ENCODE measurements at regions not wholly inside any gene's neighbourhood (a gene's known extent, or its start where the extent isn't known, plus 50 kb on each side); places are given as distances from the start of the nearest gene placed in this dataset.
A peak's percentile ranks its signal among the peaks of the same experiment; 100 is the strongest.

DNA sequence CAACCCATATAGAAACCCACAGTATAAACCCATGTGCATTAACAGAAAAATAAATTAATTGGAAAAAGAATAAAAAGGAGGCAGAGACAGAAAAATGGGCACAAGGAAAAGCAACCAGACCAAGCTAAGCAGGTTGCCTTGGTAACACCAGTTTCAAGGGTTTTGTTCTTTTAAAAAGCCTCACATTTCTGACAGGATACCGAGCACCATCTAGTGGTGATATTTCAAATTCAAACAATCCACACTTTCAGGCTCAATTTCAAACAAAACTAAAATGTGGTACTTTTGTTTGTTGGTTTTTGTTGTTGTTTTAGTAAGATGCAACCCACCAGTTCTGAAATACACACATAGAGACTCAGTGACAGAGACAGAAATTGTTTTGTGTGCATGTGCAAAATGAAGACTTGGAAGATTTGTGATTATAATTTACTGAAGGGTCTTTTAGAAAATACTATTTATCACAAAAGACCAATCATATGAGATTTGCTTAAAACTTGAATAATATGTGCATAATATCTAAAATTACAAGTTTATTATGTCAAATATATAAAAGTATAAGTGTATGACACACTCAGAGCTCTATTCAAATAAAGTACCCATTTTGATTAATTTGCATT, 318.2 kb downstream of the SLCO4C1 start:
- no peaks in the 10 kb centered on the region for H3K27me3 ChIP-seq (ENCODE audit: control insufficient read depth in 1 of 2, insufficient read depth in 2 of 2, low read length in 2 of 2)
- H3K4me3 ChIP-seq (replicated peaks in 1 of 3; ENCODE audit: insufficient read depth in 1 of 3, low read depth in 2 of 3, low read length in 3 of 3), result no peak overlapping the region
- in situ Hi-C loops (cut with HindIII; ENCODE audit: extremely low pct_ligation_motif_present, low pct_unique_long_range_greater_than_20kb), result no loop called here
- WGBS (ENCODE audit: low lambda C conversion rate), result 11% methylated on average over 1 of the region's 1 CpG
- no peak overlapping the region for H3K27ac ChIP-seq (ENCODE audit: extremely low read length, insufficient read depth, low read length)
- ATAC-seq (peak; percentile 57; the same call in 1 of the 3 replicates), FAIRE-seq (peak; percentile 89), DNase-seq (ENCODE audit: low spot score) (peak; percentile 49)
- no peaks in the 10 kb centered on the region for H3K36me3 ChIP-seq (replicated peaks in 1 of 2; ENCODE audit: control insufficient read depth in 1 of 2, insufficient read depth in 2 of 2, low read length in 2 of 2)
- H3K9ac ChIP-seq (ENCODE audit: insufficient read depth, low read depth, low read length), result no peak overlapping the region
- H4K20me1 ChIP-seq (ENCODE audit: insufficient read depth, low read length), result no peaks in the 10 kb centered on the region
- no peak overlapping the region for H3K4me2 ChIP-seq (ENCODE audit: low read depth, low read length)
- intact Hi-C loops (cut with micrococcal nuclease; ENCODE audit: unreplicated experiment), result loop anchor here (1.0 to 2.0 kb wide), 3 partner anchors 36 to 245 kb away; no protein-coding TSS in a partner anchor
- H3K4me1 ChIP-seq (ENCODE audit: insufficient read depth, low read length), result no peaks in the 10 kb centered on the region
- no peaks in the 10 kb centered on the region for H3K79me2 ChIP-seq (ENCODE audit: insufficient read depth, low read length)
- H3K9me3 ChIP-seq (ENCODE audit: low read length), result no peaks in the 10 kb centered on the region
- BruUV-seq (replicated peaks), result no TSS peak
- CTCF ChIA-PET (ENCODE audit: low intra/inter-chr PET ratio, low total read pairs), result interaction anchor here (0.8 to 2.7 kb wide), 2 partner anchors 36 to 246 kb away, joined by 3 to 13 read pairs; no protein-coding TSS in a partner anchor
- no peak overlapping the region for H2AFZ ChIP-seq (ENCODE audit: low read length)
- POLR2A ChIA-PET, result no interaction called here
- TF ChIP-seq YY1 (IDR thresholded peaks at IDR 0.05; ENCODE audit: insufficient read depth, insufficient replicate concordance, low read depth, low read length), result no peak
- TF ChIP-seq SMC3 (IDR thresholded peaks at IDR 0.05; ENCODE audit: low read length), result peak; percentile 68
- TF ChIP-seq CREM (IDR thresholded peaks at IDR 0.05), result no peak
- no peak for TF ChIP-seq CREM (CRISPR knock-in tag; IDR thresholded peaks at IDR 0.05)
- TF ChIP-seq ZNF496 (CRISPR knock-in tag; IDR thresholded peaks at IDR 0.05; ENCODE audit: insufficient replicate concordance), result no peak
- TF ChIP-seq ZNF7 (CRISPR knock-in tag; IDR thresholded peaks at IDR 0.05), result no peak
- TF ChIP-seq ESRRA (CRISPR knock-in tag; IDR thresholded peaks at IDR 0.05; ENCODE audit: low read depth), result no peak
- TF ChIP-seq MBD4 (IDR thresholded peaks at IDR 0.05; ENCODE audit: borderline replicate concordance, low read length), result no peak
- 0 out of 2 replicates have a peak, but pooled peaks have one; percentile 19 for TF ChIP-seq KAT8 (CRISPR knock-in tag; IDR thresholded peaks at IDR 0.05)
- no peak for TF ChIP-seq TCF12 (IDR thresholded peaks at IDR 0.05)
- no peak for TF ChIP-seq TCF12 (CRISPR knock-in tag; IDR thresholded peaks at IDR 0.05)
- TF ChIP-seq CTCF (CRISPR knock-in tag; IDR thresholded peaks at IDR 0.05), result peak; percentile 73
- TF ChIP-seq FOXM1 (CRISPR knock-in tag; IDR thresholded peaks at IDR 0.05), result no peak
- TF ChIP-seq RFX3 (CRISPR knock-in tag; IDR thresholded peaks at IDR 0.05), result peak; percentile 68
- TF ChIP-seq STAG1 (CRISPR knock-in tag; IDR thresholded peaks at IDR 0.05), result peak; percentile 66
- no peak for TF ChIP-seq NR2C2 (CRISPR knock-in tag; IDR thresholded peaks at IDR 0.05; ENCODE audit: borderline replicate concordance)
- no peak for TF ChIP-seq ZNF740 (CRISPR knock-in tag; IDR thresholded peaks at IDR 0.05)
- TF ChIP-seq GFI1 (CRISPR knock-in tag; IDR thresholded peaks at IDR 0.05; ENCODE audit: borderline replicate concordance), result no peak
- 0 out of 2 replicates have a peak, but pooled peaks have one; percentile 23 for TF ChIP-seq ZNF800 (CRISPR knock-in tag; IDR thresholded peaks at IDR 0.05)
- TF ChIP-seq ZFP91 (CRISPR knock-in tag; IDR thresholded peaks at IDR 0.05; ENCODE audit: borderline replicate concordance), result no peak
- TF ChIP-seq ZNF563 (CRISPR knock-in tag; IDR thresholded peaks at IDR 0.05), result no peak
